ENCODE measurements at regions not wholly inside any gene's neighbourhood (a gene's known extent, or its start where the extent isn't known, plus 50 kb on each side); places are given as distances from the start of the nearest gene placed in this dataset.

- no peak for DNase-seq (ENCODE audit: low spot score)
Measured at GRCh38 chr16:8519179-8519578, 71.1 kb downstream of the TMEM114 start.

GRCh38 chr16:8517280-8517679, 73.0 kb downstream of the TMEM114 start:
- no peak for DNase-seq (ENCODE audit: low spot score)

GRCh38 chr16:8516471-8516870, 73.8 kb downstream of the TMEM114 start:
- no peak for DNase-seq (ENCODE audit: low spot score)

- no peak for DNase-seq (ENCODE audit: low spot score)
Measured at GRCh38 chr16:8512941-8513624, 77.2 kb downstream of the TMEM114 start.

GRCh38 chr16:8511464-8511863, 78.8 kb downstream of the TMEM114 start:
- DNase-seq (ENCODE audit: low spot score): no peak

GRCh38 chr16:8510160-8510559, 80.2 kb downstream of the TMEM114 start:
- no peak for DNase-seq (ENCODE audit: low spot score)

- DNase-seq (ENCODE audit: low spot score): no peak
Measured at GRCh38 chr16:8505327-8505991, 84.9 kb downstream of the TMEM114 start.

GRCh38 chr16:8502446-8502845, 87.9 kb downstream of the TMEM114 start:
- DNase-seq (ENCODE audit: low spot score): no peak

GRCh38 chr16:8500351-8500750, 90.0 kb downstream of the TMEM114 start:
- no peak for DNase-seq (ENCODE audit: low spot score)

- DNase-seq (ENCODE audit: low spot score): no peak
Measured at GRCh38 chr16:8496364-8496763, 93.9 kb downstream of the TMEM114 start.

GRCh38 chr16:8493972-8494371, 96.3 kb downstream of the TMEM114 start:
- no peak for DNase-seq (ENCODE audit: low spot score)

- DNase-seq (ENCODE audit: low spot score): no peak
Measured at GRCh38 chr16:8492690-8493089, 97.6 kb downstream of the TMEM114 start.

GRCh38 chr16:8489580-8489979, 100.7 kb downstream of the TMEM114 start:
- no peak for DNase-seq (ENCODE audit: low spot score)

- DNase-seq (ENCODE audit: low spot score): no peak
Measured at GRCh38 chr16:8486985-8487384, 103.3 kb downstream of the TMEM114 start.

GRCh38 chr16:8483396-8483795, 106.9 kb downstream of the TMEM114 start:
- no peak for DNase-seq (ENCODE audit: low spot score)

- DNase-seq (ENCODE audit: low spot score): no peak
Measured at GRCh38 chr16:8481810-8482209, 108.5 kb downstream of the TMEM114 start.

- no peak for DNase-seq (ENCODE audit: low spot score)
Measured at GRCh38 chr16:8476824-8477223, 113.5 kb downstream of the TMEM114 start.

GRCh38 chr16:8474587-8474986, 115.7 kb downstream of the TMEM114 start:
- DNase-seq (ENCODE audit: low spot score): no peak

- DNase-seq (ENCODE audit: low spot score): no peak
Measured at GRCh38 chr16:8469102-8469778, 121.1 kb downstream of the TMEM114 start.

- DNase-seq (ENCODE audit: low spot score): no peak
Measured at GRCh38 chr16:8464979-8465378, 125.3 kb downstream of the TMEM114 start.

- no peak for DNase-seq (ENCODE audit: low spot score)
Measured at GRCh38 chr16:8459085-8459733, 131.1 kb downstream of the TMEM114 start.

- DNase-seq (ENCODE audit: low spot score): no peak
Measured at GRCh38 chr16:8458481-8459046, 131.7 kb downstream of the TMEM114 start.
